NB4 (cell line): ENCODE measurements at regions not wholly inside any gene's neighbourhood (a gene's known extent, or its start where the extent isn't known, plus 50 kb on each side); places are given as distances from the start of the nearest gene placed in this dataset.

Experiments
- DNase-seq: peaks from one replicate; pipeline ENCODE4 v3.0.0; 2010; ENCODE audit warnings: low read depth
- H3K4me3 ChIP-seq: one replicate; pipeline ENCODE4 v1.5.1; 2011; ENCODE audit warnings: mild to moderate bottlenecking, low read depth, low read length, moderate library complexity
- CTCF ChIP-seq: IDR thresholded peaks from one replicate; pipeline ENCODE4 v1.5.1; 2012; ENCODE audit warnings: low read depth, low read length
- MAX ChIP-seq: IDR thresholded peaks from 2 replicates; pipeline ENCODE4 v1.6.1; 2011; ENCODE audit warnings: low read depth, low read length
- MYC ChIP-seq: IDR thresholded peaks from 2 replicates; pipeline ENCODE4 v1.6.1; 2011; ENCODE audit warnings: low read depth, low read length
- POLR2A ChIP-seq: IDR thresholded peaks from 2 replicates; pipeline ENCODE4 v1.6.1; 2011; ENCODE audit warnings: mild to moderate bottlenecking; ENCODE audit not compliant: insufficient read length; ENCODE audit errors: extremely low read depth

- no peak for TF ChIP-seq MAX
- no peak for TF ChIP-seq POLR2A
- TF ChIP-seq MYC = no peak
- TF ChIP-seq CTCF = no peak
- no peak for DNase-seq
- H3K4me3 ChIP-seq = no peak overlapping the region
These were observed 137.4 kb upstream of the POU1F1 start for GRCh38 chr3:87413814-87414213.

- no peak for TF ChIP-seq MYC
- TF ChIP-seq POLR2A = no peak
- TF ChIP-seq MAX = no peak
- TF ChIP-seq CTCF = no peak
- no peak for DNase-seq
- no peak overlapping the region for H3K4me3 ChIP-seq
These were observed 133.7 kb upstream of the POU1F1 start for GRCh38 chr3:87410110-87410509.

GRCh38 chr3:87398168-87398801, 121.9 kb upstream of the POU1F1 start:
- H3K4me3 ChIP-seq = no peak overlapping the region
- TF ChIP-seq MAX (no peak), POLR2A (no peak), CTCF (no peak), MYC (no peak)
- no peak for DNase-seq

- TF ChIP-seq MYC (no peak), CTCF (no peak), POLR2A (no peak), MAX (no peak)
- DNase-seq = no peak
- H3K4me3 ChIP-seq = no peak overlapping the region
These were observed 120.8 kb upstream of the POU1F1 start for GRCh38 chr3:87397211-87397610.

- no peak for DNase-seq
- TF ChIP-seq CTCF (no peak), MAX (no peak), MYC (no peak), POLR2A (no peak)
- no peak overlapping the region for H3K4me3 ChIP-seq
These were observed 114.4 kb upstream of the POU1F1 start for GRCh38 chr3:87390821-87391220.

GRCh38 chr3:87390353-87390752, 114.0 kb upstream of the POU1F1 start:
- H3K4me3 ChIP-seq = no peak overlapping the region
- no peak for TF ChIP-seq POLR2A
- TF ChIP-seq CTCF = no peak
- TF ChIP-seq MAX = no peak
- no peak for TF ChIP-seq MYC
- no peak for DNase-seq
